Thyroid gland (tissue), 4 donors: ENCODE measurements at regions not wholly inside any gene's neighbourhood (a gene's known extent, or its start where the extent isn't known, plus 50 kb on each side); places are given as distances from the start of the nearest gene placed in this dataset.

ENCODE experiments used
- POLR2A ChIP-seq, 2 donors: fragments of 450-650 bp; IDR thresholded peaks; one replicate each; pipeline ENCODE4 v1.6.1; 2017; ENCODE audit warnings: antibody characterized with exemption in 2 of 2, mild to moderate bottlenecking in 2 of 2, moderate library complexity in 1 of 2
- TF ChIP-seq, protein P1 (sequence below), 6 experiments: fragments of 200-600 bp in 3 of 6; fragments of 450-650 bp in 3 of 6; sonication (generic) in 3 of 6; IDR thresholded peaks; one replicate each; pipeline ENCODE4 v1.5.1; 2016 to 2019; ENCODE audit warnings: antibody characterized with exemption in 6 of 6, mild to moderate bottlenecking in 2 of 6, inconsistent platforms in 1 of 6, moderate library complexity in 1 of 6

DNA sequence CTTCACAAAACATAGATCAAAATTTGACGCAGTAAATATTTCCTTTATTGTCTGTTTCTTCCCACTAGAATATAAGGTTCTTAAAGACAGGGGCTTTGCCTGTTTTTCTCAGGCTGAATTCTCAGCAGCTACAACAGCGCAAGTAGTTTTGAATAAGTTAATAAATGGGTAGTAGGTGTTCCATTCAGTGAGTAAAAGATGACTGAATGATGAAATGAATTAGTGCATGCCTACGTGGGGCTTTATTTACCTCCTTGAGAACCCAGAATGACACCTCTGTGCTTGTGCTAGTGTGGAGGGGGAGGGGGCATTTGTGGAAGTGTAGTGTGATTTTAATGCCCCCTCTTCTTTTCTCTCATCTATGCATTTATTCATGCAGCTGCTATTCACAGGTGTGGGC, 278.9 kb downstream of the FBXW7 start:
- TF ChIP-seq, protein P1, sequence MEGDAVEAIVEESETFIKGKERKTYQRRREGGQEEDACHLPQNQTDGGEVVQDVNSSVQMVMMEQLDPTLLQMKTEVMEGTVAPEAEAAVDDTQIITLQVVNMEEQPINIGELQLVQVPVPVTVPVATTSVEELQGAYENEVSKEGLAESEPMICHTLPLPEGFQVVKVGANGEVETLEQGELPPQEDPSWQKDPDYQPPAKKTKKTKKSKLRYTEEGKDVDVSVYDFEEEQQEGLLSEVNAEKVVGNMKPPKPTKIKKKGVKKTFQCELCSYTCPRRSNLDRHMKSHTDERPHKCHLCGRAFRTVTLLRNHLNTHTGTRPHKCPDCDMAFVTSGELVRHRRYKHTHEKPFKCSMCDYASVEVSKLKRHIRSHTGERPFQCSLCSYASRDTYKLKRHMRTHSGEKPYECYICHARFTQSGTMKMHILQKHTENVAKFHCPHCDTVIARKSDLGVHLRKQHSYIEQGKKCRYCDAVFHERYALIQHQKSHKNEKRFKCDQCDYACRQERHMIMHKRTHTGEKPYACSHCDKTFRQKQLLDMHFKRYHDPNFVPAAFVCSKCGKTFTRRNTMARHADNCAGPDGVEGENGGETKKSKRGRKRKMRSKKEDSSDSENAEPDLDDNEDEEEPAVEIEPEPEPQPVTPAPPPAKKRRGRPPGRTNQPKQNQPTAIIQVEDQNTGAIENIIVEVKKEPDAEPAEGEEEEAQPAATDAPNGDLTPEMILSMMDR (IDR thresholded peaks at IDR 0.05), result no peak
- TF ChIP-seq POLR2A (IDR thresholded peaks at IDR 0.05), result no peak
